WERI-Rb-1 (cell line): ENCODE measurements at regions not wholly inside any gene's neighbourhood (a gene's known extent, or its start where the extent isn't known, plus 50 kb on each side); places are given as distances from the start of the nearest gene placed in this dataset.

Experiments
- DNase-seq: peaks from one replicate; pipeline ENCODE4 v3.0.0-alpha.2; 2020
- H3K27ac ChIP-seq: fragments of 250-450 bp; sonication (Bioruptor Pico); 2 replicates; pipeline ENCODE4 v1.5.1; 2020; ENCODE audit warnings: mild to moderate bottlenecking, moderate library complexity
- H3K27me3 ChIP-seq: fragments of 250-450 bp; sonication (Bioruptor Pico); 2 replicates; pipeline ENCODE4 v1.5.1; 2021; ENCODE audit warnings: mild to moderate bottlenecking, low read depth, moderate library complexity; ENCODE audit not compliant: insufficient read depth, severe bottlenecking
- H3K36me3 ChIP-seq: fragments of 250-450 bp; sonication (Bioruptor Pico); 2 replicates; pipeline ENCODE4 v1.5.1; 2020; ENCODE audit warnings: mild to moderate bottlenecking, moderate library complexity
- H3K4me3 ChIP-seq: 2 replicates; pipeline ENCODE4 v1.5.1; 2011; ENCODE audit warnings: low read depth, mild to moderate bottlenecking, control low read depth, low read length
- H3K9me3 ChIP-seq: fragments of 250-450 bp; sonication (Bioruptor Pico); 2 replicates; pipeline ENCODE4 v1.5.1; 2021; ENCODE audit warnings: mild to moderate bottlenecking, moderate library complexity; ENCODE audit not compliant: severe bottlenecking
- TF ChIP-seq, protein P1 (sequence below): IDR thresholded peaks from 2 replicates; pipeline ENCODE4 v1.5.1; 2011; ENCODE audit warnings: low read depth, mild to moderate bottlenecking, control low read depth, inconsistent platforms, low read length

DNA sequence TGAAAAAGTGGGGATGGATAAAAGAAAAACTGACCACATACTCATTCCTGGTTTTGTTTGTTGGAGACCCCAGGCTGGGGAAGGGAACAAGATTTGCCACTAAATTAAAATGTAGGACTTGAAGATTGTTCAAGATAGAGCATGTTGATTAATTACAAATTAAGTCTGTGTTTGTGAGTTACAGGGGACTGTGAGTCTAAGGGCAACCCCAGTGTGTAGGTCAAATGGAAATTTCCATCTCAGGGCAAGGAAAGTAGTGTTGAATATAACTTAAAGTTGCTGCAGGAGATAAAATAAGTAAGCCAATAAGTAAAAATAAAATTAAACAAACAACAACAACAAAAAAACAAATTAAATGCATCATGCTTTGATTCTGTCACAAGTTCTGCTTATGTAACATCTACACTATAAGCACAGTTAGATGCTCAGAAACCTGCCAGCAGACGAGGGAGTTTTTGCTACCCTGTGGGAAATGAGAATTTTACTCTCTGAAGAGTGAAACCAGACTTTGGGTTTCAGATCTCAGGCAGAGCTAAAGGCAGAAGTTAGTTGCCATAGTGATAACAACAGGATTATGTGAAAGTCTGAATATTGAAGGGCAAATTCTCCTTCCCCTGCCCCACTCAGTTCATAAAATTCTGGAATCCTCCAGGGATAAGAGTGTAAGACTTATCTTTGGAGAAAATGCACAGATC, 352.3 kb downstream of the GRXCR1 start:
- DNase-seq, result no peak
- no peak overlapping the region for H3K27ac ChIP-seq
- no peaks in the 10 kb centered on the region for H3K36me3 ChIP-seq
- H3K27me3 ChIP-seq, result no peaks in the 10 kb centered on the region
- TF ChIP-seq, protein P1, sequence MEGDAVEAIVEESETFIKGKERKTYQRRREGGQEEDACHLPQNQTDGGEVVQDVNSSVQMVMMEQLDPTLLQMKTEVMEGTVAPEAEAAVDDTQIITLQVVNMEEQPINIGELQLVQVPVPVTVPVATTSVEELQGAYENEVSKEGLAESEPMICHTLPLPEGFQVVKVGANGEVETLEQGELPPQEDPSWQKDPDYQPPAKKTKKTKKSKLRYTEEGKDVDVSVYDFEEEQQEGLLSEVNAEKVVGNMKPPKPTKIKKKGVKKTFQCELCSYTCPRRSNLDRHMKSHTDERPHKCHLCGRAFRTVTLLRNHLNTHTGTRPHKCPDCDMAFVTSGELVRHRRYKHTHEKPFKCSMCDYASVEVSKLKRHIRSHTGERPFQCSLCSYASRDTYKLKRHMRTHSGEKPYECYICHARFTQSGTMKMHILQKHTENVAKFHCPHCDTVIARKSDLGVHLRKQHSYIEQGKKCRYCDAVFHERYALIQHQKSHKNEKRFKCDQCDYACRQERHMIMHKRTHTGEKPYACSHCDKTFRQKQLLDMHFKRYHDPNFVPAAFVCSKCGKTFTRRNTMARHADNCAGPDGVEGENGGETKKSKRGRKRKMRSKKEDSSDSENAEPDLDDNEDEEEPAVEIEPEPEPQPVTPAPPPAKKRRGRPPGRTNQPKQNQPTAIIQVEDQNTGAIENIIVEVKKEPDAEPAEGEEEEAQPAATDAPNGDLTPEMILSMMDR, result no peak
- H3K9me3 ChIP-seq, result peaks cover 2% of the 10 kb centered on the region
- H3K4me3 ChIP-seq, result no peak overlapping the region

DNA sequence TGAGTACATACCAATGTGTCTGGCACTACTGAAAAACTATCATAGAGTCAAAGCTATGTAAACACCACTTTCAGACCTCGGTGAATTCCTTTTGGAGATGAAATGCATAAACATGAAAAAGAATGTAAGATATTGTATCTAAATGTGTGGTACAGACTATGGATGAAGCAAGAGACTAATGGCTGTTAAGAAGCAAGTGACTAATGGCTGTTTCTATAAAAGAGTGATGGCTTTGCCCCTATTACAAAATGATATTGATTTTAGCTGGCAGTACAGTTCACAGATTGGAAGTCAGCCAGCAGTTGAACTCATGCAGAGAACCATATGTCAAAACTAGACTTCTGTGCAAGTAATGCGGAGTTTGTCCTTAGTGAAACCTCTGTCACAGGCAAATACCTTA, 359.3 kb downstream of the GRXCR1 start:
- Histone ChIP-seq H3K9me3 (peaks cover 9% of the 10 kb centered on the region), H3K27ac (peak overlapping the region; percentile 25), H3K36me3 (no peaks in the 10 kb centered on the region), H3K27me3 (no peaks in the 10 kb centered on the region), H3K4me3 (no peak overlapping the region)
- TF ChIP-seq, protein P1, result no peak
- peak; percentile 58 for DNase-seq

DNA sequence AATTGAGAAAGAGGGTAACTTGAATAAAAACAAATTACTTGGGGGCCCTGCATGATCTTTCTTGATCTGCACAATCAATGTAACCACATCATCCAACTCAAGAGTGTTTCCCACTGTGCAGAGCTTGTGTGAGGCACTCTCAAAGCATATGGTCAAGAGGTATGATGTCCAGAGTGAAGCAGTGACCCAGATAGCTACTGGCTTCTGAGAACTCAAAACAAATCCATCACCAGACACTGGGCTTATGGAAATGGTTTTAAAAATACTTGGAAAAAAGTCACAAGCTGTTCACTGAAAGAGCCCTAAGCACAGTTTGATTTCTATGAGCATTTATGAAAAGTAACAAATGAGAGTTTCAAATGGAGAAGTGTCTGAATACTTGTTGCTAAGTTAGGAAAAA, 361.0 kb downstream of the GRXCR1 start:
- H3K9me3 ChIP-seq, result peaks cover 15% of the 10 kb centered on the region
- H3K27ac ChIP-seq, result peak overlapping the region; percentile 67
- TF ChIP-seq, protein P1, result no peak
- H3K36me3 ChIP-seq, result no peaks in the 10 kb centered on the region
- H3K4me3 ChIP-seq, result no peak overlapping the region
- DNase-seq, result peak; percentile 35
- H3K27me3 ChIP-seq, result no peaks in the 10 kb centered on the region

DNA sequence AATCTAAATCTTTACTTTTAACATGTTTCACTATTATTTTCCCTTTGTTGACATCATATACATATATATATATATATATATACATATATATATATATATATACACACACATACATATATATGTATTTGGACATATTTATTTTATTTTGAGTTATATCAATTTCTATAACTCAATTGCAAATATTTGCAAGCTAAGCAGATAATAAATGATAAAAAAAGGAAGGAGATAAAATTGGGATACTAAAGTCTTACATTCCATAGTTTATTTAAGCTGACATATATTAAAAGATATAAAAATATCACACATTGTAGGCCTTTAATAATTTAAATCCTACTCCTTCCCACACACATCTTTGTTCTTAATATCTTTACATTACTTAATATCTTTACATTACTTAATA, 372.2 kb downstream of the GRXCR1 start:
- no peak for DNase-seq
- H3K9me3 ChIP-seq, result peaks cover 3% of the 10 kb centered on the region
- TF ChIP-seq, protein P1, result no peak
- H3K4me3 ChIP-seq, result no peak overlapping the region
- no peaks in the 10 kb centered on the region for H3K36me3 ChIP-seq
- H3K27me3 ChIP-seq, result no peaks in the 10 kb centered on the region
- no peak overlapping the region for H3K27ac ChIP-seq

DNA sequence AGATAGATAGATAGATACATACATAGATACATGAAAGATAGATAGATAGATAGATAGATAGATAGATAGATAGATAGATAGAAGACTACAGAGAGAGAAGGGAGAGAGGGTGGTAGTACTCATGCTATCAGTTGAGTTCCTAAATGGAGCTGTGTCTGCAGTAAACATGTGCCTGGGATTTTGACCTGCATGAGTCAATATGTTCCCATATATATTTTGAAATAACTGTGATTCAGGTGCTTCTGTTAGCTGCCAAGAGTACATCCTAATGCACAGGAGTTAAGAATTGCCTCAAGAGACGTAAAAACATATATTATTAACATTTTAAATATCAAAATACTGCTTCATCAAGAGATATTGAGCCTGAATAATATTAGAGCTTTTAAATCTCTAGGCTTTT, 379.4 kb downstream of the GRXCR1 start:
- no peak for DNase-seq
- H3K27ac ChIP-seq, result no peak overlapping the region
- TF ChIP-seq, protein P1, result no peak
- no peaks in the 10 kb centered on the region for H3K27me3 ChIP-seq
- H3K36me3 ChIP-seq, result no peaks in the 10 kb centered on the region
- no peak overlapping the region for H3K4me3 ChIP-seq
- H3K9me3 ChIP-seq, result no peaks in the 10 kb centered on the region

DNA sequence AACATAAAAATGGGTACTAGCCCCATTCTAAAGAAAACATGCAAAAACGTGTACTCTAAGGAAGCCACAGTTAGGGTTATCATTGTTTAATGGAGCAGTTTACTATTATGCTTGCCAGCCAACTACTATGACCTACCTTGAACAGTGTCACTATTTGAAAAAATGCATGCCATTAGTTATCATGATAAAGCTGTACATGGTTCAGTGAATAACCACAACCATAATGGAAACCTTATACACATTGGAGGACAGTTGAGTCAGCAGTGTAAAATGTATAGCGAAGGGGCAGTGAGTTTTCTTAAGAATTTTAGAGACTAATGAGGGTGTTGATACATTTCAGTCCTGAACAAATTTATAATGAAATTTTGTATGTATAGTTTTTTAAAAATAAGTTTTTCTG, 381.9 kb downstream of the GRXCR1 start:
- Histone ChIP-seq H3K27ac (no peak overlapping the region), H3K4me3 (no peak overlapping the region), H3K36me3 (no peaks in the 10 kb centered on the region), H3K9me3 (no peaks in the 10 kb centered on the region), H3K27me3 (no peaks in the 10 kb centered on the region)
- DNase-seq, result no peak
- TF ChIP-seq, protein P1, result no peak
